ENCODE measurements at regions not wholly inside any gene's neighbourhood (a gene's known extent, or its start where the extent isn't known, plus 50 kb on each side); places are given as distances from the start of the nearest gene placed in this dataset.

GRCh38 chr10:113986316-113986715 lies 57.4 kb upstream of the ADRB1 start:
- no peak for DNase-seq (ENCODE audit: low read depth in 1 of 2, low spot score in 1 of 2)
- H3K4me3 ChIP-seq = no peak overlapping the region
- no peaks in the 10 kb centered on the region for H3K27me3 ChIP-seq
- H3K9me3 ChIP-seq (ENCODE audit: low read depth) = no peaks in the 10 kb centered on the region
- no peaks in the 10 kb centered on the region for H3K4me1 ChIP-seq (ENCODE audit: low read depth)
- no peaks in the 10 kb centered on the region for H3K36me3 ChIP-seq
- no peak overlapping the region for H3K27ac ChIP-seq
- TF ChIP-seq CTCF (IDR thresholded peaks at IDR 0.05; ENCODE audit: low read depth, low read length) = no peak

- no peak for DNase-seq (ENCODE audit: low read depth in 1 of 2, low spot score in 1 of 2)
- H3K4me3 ChIP-seq = no peak overlapping the region
- H3K36me3 ChIP-seq = no peaks in the 10 kb centered on the region
- no peak overlapping the region for H3K27ac ChIP-seq
- TF ChIP-seq CTCF (IDR thresholded peaks at IDR 0.05; ENCODE audit: low read depth, low read length) = no peak
- no peaks in the 10 kb centered on the region for H3K4me1 ChIP-seq (ENCODE audit: low read depth)
- H3K27me3 ChIP-seq = no peaks in the 10 kb centered on the region
- H3K9me3 ChIP-seq (ENCODE audit: low read depth) = no peaks in the 10 kb centered on the region
Measured at GRCh38 chr10:113987156-113987555, 56.5 kb upstream of the ADRB1 start.

- TF ChIP-seq CTCF (IDR thresholded peaks at IDR 0.05; ENCODE audit: low read depth, low read length) = no peak
- H3K9me3 ChIP-seq (ENCODE audit: low read depth) = no peaks in the 10 kb centered on the region
- H3K4me1 ChIP-seq (ENCODE audit: low read depth) = no peaks in the 10 kb centered on the region
- H3K36me3 ChIP-seq = no peaks in the 10 kb centered on the region
- H3K27me3 ChIP-seq = no peaks in the 10 kb centered on the region
- H3K4me3 ChIP-seq = no peak overlapping the region
- DNase-seq (ENCODE audit: low read depth in 1 of 2, low spot score in 1 of 2) = no peak
- H3K27ac ChIP-seq = no peak overlapping the region
Measured at GRCh38 chr10:113987805-113988204, 55.9 kb upstream of the ADRB1 start.

- DNase-seq (ENCODE audit: low read depth in 1 of 2, low spot score in 1 of 2) = no peak
- TF ChIP-seq CTCF (IDR thresholded peaks at IDR 0.05; ENCODE audit: low read depth, low read length) = no peak
- no peaks in the 10 kb centered on the region for H3K36me3 ChIP-seq
- H3K9me3 ChIP-seq (ENCODE audit: low read depth) = no peaks in the 10 kb centered on the region
- no peaks in the 10 kb centered on the region for H3K4me1 ChIP-seq (ENCODE audit: low read depth)
- H3K4me3 ChIP-seq = no peak overlapping the region
- no peak overlapping the region for H3K27ac ChIP-seq
- H3K27me3 ChIP-seq = no peaks in the 10 kb centered on the region
Measured at GRCh38 chr10:113988535-113988934, 55.1 kb upstream of the ADRB1 start.

- Histone ChIP-seq H3K27ac (no peak overlapping the region), H3K4me3 (no peak overlapping the region), H3K9me3 (ENCODE audit: low read depth) (no peaks in the 10 kb centered on the region), H3K27me3 (no peaks in the 10 kb centered on the region), H3K36me3 (no peaks in the 10 kb centered on the region), H3K4me1 (ENCODE audit: low read depth) (no peaks in the 10 kb centered on the region)
- no peak for TF ChIP-seq CTCF (IDR thresholded peaks at IDR 0.05; ENCODE audit: low read depth, low read length)
- no peak for DNase-seq (ENCODE audit: low read depth in 1 of 2, low spot score in 1 of 2)
Measured at GRCh38 chr10:113991091-113991860, 52.4 kb upstream of the ADRB1 start.
